ENCODE measurements at regions not wholly inside any gene's neighbourhood (a gene's known extent, or its start where the extent isn't known, plus 50 kb on each side); places are given as distances from the start of the nearest gene placed in this dataset.

DNA sequence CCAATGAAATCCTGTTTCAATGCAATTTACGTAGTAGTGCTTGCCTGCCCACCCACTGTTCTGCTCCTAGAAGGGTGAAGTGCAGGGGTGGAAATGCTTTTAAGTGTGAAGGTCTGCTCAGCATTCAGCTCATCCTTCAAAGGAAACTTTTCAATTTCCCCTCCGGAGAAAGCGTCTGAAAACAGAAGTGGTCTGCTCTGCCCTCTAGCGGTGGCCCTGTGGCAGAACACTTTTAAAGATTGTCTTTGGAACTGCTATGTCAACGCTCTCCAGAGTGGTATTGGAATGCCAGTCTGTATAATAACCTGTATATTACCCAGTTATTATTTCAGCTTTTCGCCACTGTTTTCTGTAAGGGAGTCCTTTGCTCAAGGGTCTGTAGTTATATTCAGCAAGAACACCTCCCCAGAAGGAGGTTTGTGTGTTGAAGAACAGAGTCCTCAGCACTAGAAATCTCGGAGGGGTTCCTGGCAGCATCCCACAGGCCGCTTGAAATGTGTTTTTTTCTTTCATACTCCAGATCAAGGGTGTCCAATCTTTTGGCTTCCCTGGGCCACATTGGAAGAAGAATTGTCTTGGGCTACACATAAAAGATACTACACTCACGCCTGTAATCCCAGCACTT, 63.1 kb upstream of the KLHL31 start:
- TF ChIP-seq, protein P1, sequence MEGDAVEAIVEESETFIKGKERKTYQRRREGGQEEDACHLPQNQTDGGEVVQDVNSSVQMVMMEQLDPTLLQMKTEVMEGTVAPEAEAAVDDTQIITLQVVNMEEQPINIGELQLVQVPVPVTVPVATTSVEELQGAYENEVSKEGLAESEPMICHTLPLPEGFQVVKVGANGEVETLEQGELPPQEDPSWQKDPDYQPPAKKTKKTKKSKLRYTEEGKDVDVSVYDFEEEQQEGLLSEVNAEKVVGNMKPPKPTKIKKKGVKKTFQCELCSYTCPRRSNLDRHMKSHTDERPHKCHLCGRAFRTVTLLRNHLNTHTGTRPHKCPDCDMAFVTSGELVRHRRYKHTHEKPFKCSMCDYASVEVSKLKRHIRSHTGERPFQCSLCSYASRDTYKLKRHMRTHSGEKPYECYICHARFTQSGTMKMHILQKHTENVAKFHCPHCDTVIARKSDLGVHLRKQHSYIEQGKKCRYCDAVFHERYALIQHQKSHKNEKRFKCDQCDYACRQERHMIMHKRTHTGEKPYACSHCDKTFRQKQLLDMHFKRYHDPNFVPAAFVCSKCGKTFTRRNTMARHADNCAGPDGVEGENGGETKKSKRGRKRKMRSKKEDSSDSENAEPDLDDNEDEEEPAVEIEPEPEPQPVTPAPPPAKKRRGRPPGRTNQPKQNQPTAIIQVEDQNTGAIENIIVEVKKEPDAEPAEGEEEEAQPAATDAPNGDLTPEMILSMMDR (conservative IDR thresholded peaks at IDR 0.05 in 1 of 2, IDR thresholded peaks at IDR 0.05 in 1 of 2; ENCODE audit: low read depth in 1 of 2, low read length in 2 of 2), result peak; percentile 87 to 97
- no peak for TF ChIP-seq EZH2 (IDR thresholded peaks at IDR 0.05; ENCODE audit: low read length, missing control alignments)
